Common myeloid progenitor, CD34-positive (primary cell): ENCODE measurements at regions not wholly inside any gene's neighbourhood (a gene's known extent, or its start where the extent isn't known, plus 50 kb on each side); places are given as distances from the start of the nearest gene placed in this dataset.

ENCODE experiments used
- CTCF ChIA-PET: fragments of 350-600 bp; sonication (Branson Sonifier 250); formaldehyde crosslinking; loops from one replicate; lab custom pipeline; 2021; ENCODE audit warnings: antibody characterized with exemption; lab: Charles Lee
- POLR2A ChIA-PET: fragments of 350-600 bp; sonication (Branson Sonifier 250); formaldehyde crosslinking; loops from one replicate; lab custom pipeline; 2021; ENCODE audit warnings: antibody characterized with exemption; lab: Charles Lee
- DNase-seq, 3 donors: peaks; one replicate each; pipeline versions ENCODE4 v3.0.0 to v3.0.0-alpha.2; 2013
- H3K27ac ChIP-seq, 2 experiments: 1 replicate in 1 of 2; 2 replicates in 1 of 2; pipeline ENCODE4 v1.7.0; 2013; ENCODE audit warnings: inconsistent platforms in 2 of 2, low read length in 2 of 2, mild to moderate bottlenecking in 2 of 2, low read depth in 1 of 2, moderate library complexity in 1 of 2; ENCODE audit not compliant: severe bottlenecking in 2 of 2, insufficient read depth in 1 of 2, poor library complexity in 1 of 2
- H3K27me3 ChIP-seq, 5 experiments: replicated peaks in 2 of 5; 1 replicate in 3 of 5; 2 replicates in 2 of 5; pipeline versions ENCODE4 v1.6.1 to v1.7.0; 2013; ENCODE audit warnings: low read length in 4 of 5, mild to moderate bottlenecking in 2 of 5, moderate library complexity in 2 of 5, inconsistent platforms in 1 of 5; ENCODE audit not compliant: insufficient read depth in 5 of 5, control insufficient read depth in 4 of 5
- H3K36me3 ChIP-seq, 4 experiments: 1 replicate in 2 of 4; 2 replicates in 2 of 4; pipeline versions ENCODE4 v1.6.1 to v1.7.0; 2013; ENCODE audit warnings: low read length in 3 of 4, control low read depth in 1 of 4, mild to moderate bottlenecking in 1 of 4; ENCODE audit not compliant: control insufficient read depth in 4 of 4, insufficient read depth in 4 of 4
- H3K4me1 ChIP-seq, 4 experiments: 1 replicate in 3 of 4; 2 replicates in 1 of 4; pipeline versions ENCODE4 v1.6.1 to v1.7.1; 2013; ENCODE audit warnings: low read length in 3 of 4, mild to moderate bottlenecking in 3 of 4, control low read depth in 1 of 4, inconsistent platforms in 1 of 4, moderate library complexity in 1 of 4; ENCODE audit not compliant: control insufficient read depth in 4 of 4, insufficient read depth in 4 of 4; ENCODE audit errors: control extremely low read depth in 1 of 4
- H3K4me3 ChIP-seq, 7 experiments: 1 replicate in 4 of 7; 2 replicates in 3 of 7; pipeline versions ENCODE4 v1.5.1 to v1.7.0; 2013; ENCODE audit warnings: mild to moderate bottlenecking in 7 of 7, low read length in 6 of 7, moderate library complexity in 6 of 7, inconsistent platforms in 2 of 7, low read depth in 2 of 7, control low read depth in 1 of 7; ENCODE audit not compliant: insufficient read depth in 4 of 7, control insufficient read depth in 1 of 7; ENCODE audit errors: extremely low read depth in 1 of 7
- H3K9me3 ChIP-seq, 5 experiments: 1 replicate in 4 of 5; 2 replicates in 1 of 5; pipeline versions ENCODE4 v1.6.1 to v1.7.1; 2013; ENCODE audit warnings: low read length in 4 of 5, mild to moderate bottlenecking in 2 of 5, inconsistent platforms in 1 of 5, low read depth in 1 of 5, moderate library complexity in 1 of 5; ENCODE audit not compliant: control insufficient read depth in 4 of 5, insufficient read depth in 2 of 5; ENCODE audit errors: control extremely low read depth in 1 of 5
- WGBS: methylation state at CpG from one replicate; pipeline ENCODE4 v1.1.5; 2013; ENCODE audit not compliant: insufficient coverage; 5-methylcytosine and 5-hydroxymethylcytosine counted together

DNA sequence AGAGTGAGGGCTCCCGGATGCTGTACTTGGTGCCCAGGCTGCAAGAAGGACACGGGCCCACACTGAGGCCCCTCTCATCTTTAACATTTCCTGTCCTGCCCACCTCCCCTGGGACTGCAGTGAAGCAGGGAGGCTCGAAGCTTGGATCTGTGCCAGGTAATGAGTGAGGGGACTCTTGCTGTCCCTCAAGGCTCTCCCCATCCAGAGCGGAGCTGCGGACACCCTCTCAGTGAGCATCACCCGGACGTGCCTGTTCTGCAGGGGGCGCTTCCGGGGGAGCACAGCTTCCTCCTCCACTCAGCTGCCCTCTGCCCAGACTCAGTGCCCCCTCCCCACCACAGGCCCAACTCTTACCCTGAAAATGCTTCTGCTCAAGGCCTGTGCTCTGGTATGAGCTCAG, 150.0 kb upstream of the MYCN start:
- no peak for DNase-seq
- H3K9me3 ChIP-seq = no peaks in the 10 kb centered on the region
- no peaks in the 10 kb centered on the region for H3K36me3 ChIP-seq
- peaks cover 0 to 2% (median 0%) of the 10 kb centered on the region in 5 experiments for H3K27me3 ChIP-seq
- H3K4me3 ChIP-seq = no peak overlapping the region
- ChIA-PET CTCF (interaction anchor here (0.9 to 1.0 kb wide), 2 partner anchors 36 to 146 kb away, joined by 3 read pairs; no protein-coding TSS in a partner anchor), POLR2A (interaction anchor here (0.6 kb wide), 1 partner anchor 59 kb away, joined by 5 read pairs; no protein-coding TSS in a partner anchor)
- no peak overlapping the region for H3K27ac ChIP-seq
- no peaks in the 10 kb centered on the region for H3K4me1 ChIP-seq
- WGBS = 95% methylated on average over 9 of the region's 9 CpGs

- DNase-seq = no peak
- 95% methylated on average over 6 of the region's 7 CpGs for WGBS
- no peak overlapping the region for H3K4me3 ChIP-seq
- no peaks in the 10 kb centered on the region for H3K36me3 ChIP-seq
- H3K9me3 ChIP-seq = no peaks in the 10 kb centered on the region
- H3K27me3 ChIP-seq = peaks cover 0 to 2% (median 0%) of the 10 kb centered on the region in 5 experiments
- H3K4me1 ChIP-seq = no peaks in the 10 kb centered on the region
- CTCF ChIA-PET = interaction anchor here (0.9 to 1.0 kb wide), 2 partner anchors 36 to 147 kb away, joined by 3 read pairs; no protein-coding TSS in a partner anchor
- H3K27ac ChIP-seq = no peak overlapping the region
- POLR2A ChIA-PET = no interaction called here
Measured at GRCh38 chr2:15790838-15791237, 149.5 kb upstream of the MYCN start.

DNA sequence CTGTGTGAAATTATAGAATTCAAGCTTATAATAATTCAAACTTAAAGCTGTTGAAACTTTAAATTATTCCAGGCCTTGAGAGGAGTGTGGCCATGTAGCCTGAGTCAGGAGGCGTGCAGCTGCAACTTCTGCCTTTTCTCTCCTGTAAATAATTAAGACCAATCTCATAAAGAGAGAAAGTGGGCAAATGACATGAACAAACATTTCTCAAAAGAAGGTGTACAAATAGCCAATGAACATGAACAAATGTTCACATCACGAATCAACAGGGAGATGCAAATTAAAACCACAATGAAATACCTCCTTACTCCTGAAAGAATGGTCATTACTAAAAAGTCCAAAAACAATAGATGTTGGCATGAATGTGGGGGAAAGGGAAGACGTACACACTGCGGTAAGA, 149.1 kb upstream of the MYCN start:
- WGBS = 100% methylated on average over 1 of the region's 4 CpGs
- CTCF ChIA-PET = interaction anchor here (0.9 kb wide), 1 partner anchor 147 kb away, joined by 3 read pairs; no protein-coding TSS in a partner anchor
- no peak for DNase-seq
- peaks cover 0 to 2% (median 0%) of the 10 kb centered on the region in 5 experiments for H3K27me3 ChIP-seq
- no peaks in the 10 kb centered on the region for H3K4me1 ChIP-seq
- no peaks in the 10 kb centered on the region for H3K36me3 ChIP-seq
- POLR2A ChIA-PET = no interaction called here
- no peak overlapping the region for H3K4me3 ChIP-seq
- H3K9me3 ChIP-seq = no peaks in the 10 kb centered on the region
- no peak overlapping the region for H3K27ac ChIP-seq

DNA sequence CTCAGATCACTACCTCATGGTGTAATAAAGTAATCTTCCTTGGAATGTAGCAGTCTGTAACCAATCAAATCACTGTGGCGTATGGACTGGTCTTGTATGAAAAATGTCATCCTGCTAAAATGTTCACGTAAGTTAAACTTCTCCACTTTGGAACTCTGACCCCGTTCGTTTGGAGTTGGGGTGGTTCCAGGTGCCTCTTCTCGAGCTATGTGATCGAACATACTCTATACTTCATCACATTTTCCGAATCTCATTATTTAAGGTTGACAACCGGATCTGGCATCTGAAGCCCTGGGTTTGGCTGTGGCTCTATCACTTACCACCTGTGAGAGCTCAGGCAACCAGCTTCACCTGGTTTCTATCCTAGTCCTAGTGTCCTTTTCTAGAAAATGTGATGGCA, 148.0 kb upstream of the MYCN start:
- no peaks in the 10 kb centered on the region for H3K4me1 ChIP-seq
- no peaks in the 10 kb centered on the region for H3K9me3 ChIP-seq
- 95% methylated on average over 7 of the region's 8 CpGs for WGBS
- H3K36me3 ChIP-seq = no peaks in the 10 kb centered on the region
- H3K27ac ChIP-seq = no peak overlapping the region
- H3K27me3 ChIP-seq = peaks cover 0 to 2% (median 0%) of the 10 kb centered on the region in 5 experiments
- DNase-seq = no peak
- ChIA-PET POLR2A (no interaction called here), CTCF (interaction anchor here (0.9 kb wide), 1 partner anchor 33 kb away, joined by 3 read pairs; no protein-coding TSS in a partner anchor)
- no peak overlapping the region for H3K4me3 ChIP-seq

- Histone ChIP-seq H3K36me3 (no peaks in the 10 kb centered on the region), H3K4me3 (no peak overlapping the region), H3K4me1 (no peaks in the 10 kb centered on the region), H3K9me3 (no peaks in the 10 kb centered on the region), H3K27me3 (peaks cover 0 to 2% (median 0%) of the 10 kb centered on the region in 5 experiments), H3K27ac (no peak overlapping the region)
- no peak for DNase-seq
- POLR2A ChIA-PET = interaction anchor here (0.6 kb wide), 1 partner anchor 1997 kb away, joined by 5 read pairs; no protein-coding TSS in a partner anchor
- CTCF ChIA-PET = interaction anchor here (0.9 to 1.0 kb wide), 2 partner anchors 34 to 430 kb away, joined by 3 read pairs; no protein-coding TSS in a partner anchor
- WGBS = 93% methylated on average over 7 of the region's 8 CpGs
Measured at GRCh38 chr2:15793078-15793913, 147.1 kb upstream of the MYCN start.

GRCh38 chr2:15793978-15794377, 146.4 kb upstream of the MYCN start:
- 98% methylated on average over 8 of the region's 9 CpGs for WGBS
- H3K27me3 ChIP-seq = peaks cover 0 to 2% (median 0%) of the 10 kb centered on the region in 5 experiments
- no peaks in the 10 kb centered on the region for H3K4me1 ChIP-seq
- H3K4me3 ChIP-seq = no peak overlapping the region
- H3K27ac ChIP-seq = no peak overlapping the region
- ChIA-PET CTCF (interaction anchor here (1.0 to 1.6 kb wide), 2 partner anchors 8 to 429 kb away, joined by 3 to 8 read pairs; no protein-coding TSS in a partner anchor), POLR2A (interaction anchor here (0.6 kb wide), 1 partner anchor 1996 kb away, joined by 5 read pairs; no protein-coding TSS in a partner anchor)
- H3K36me3 ChIP-seq = no peaks in the 10 kb centered on the region
- H3K9me3 ChIP-seq = no peaks in the 10 kb centered on the region
- no peak for DNase-seq
